WTC11 (cell line): ENCODE measurements at regions not wholly inside any gene's neighbourhood (a gene's known extent, or its start where the extent isn't known, plus 50 kb on each side); places are given as distances from the start of the nearest gene placed in this dataset.
A peak's percentile ranks its signal among the peaks of the same experiment; 100 is the strongest.

Source experiments
- ATAC-seq: fragments of 200-7000 bp; cut with Tn5 transposase; 2 replicates; pipeline ENCODE4 v1.10.0; 2021; ENCODE audit warnings: mild to moderate bottlenecking, moderate library complexity
- CTCF ChIA-PET: fragments of 300-600 bp; sonication (Branson Sonifier 250); formaldehyde crosslinking; loops from one replicate; lab custom pipeline; 2021; ENCODE audit warnings: antibody characterized with exemption; lab: Charles Lee
- POLR2A ChIA-PET: fragments of 350-600 bp; sonication (Branson Sonifier 250); formaldehyde crosslinking; loops from one replicate; lab custom pipeline; 2021; ENCODE audit warnings: antibody characterized with exemption; lab: Charles Lee
- DNase-seq: peaks from one replicate; pipeline ENCODE4 v3.0.0; 2021; ENCODE audit warnings: low spot score
- H3K27ac Mint-ChIP-seq: 2 replicates; pipeline ENCODE4 v1.8.0; 2021; ENCODE audit warnings: mixed read lengths
- H3K27me3 Mint-ChIP-seq: 2 replicates; pipeline ENCODE4 v1.8.0; 2021; ENCODE audit warnings: low read depth, mild to moderate bottlenecking, moderate library complexity, mixed read lengths
- H3K36me3 Mint-ChIP-seq: 2 replicates; pipeline ENCODE4 v1.8.0; 2021; ENCODE audit warnings: mixed read lengths
- H3K4me1 Mint-ChIP-seq: 2 replicates; pipeline ENCODE4 v1.8.0; 2022; ENCODE audit warnings: mixed read lengths
- H3K4me3 Mint-ChIP-seq: 2 replicates; pipeline ENCODE4 v1.8.0; 2021; ENCODE audit warnings: mild to moderate bottlenecking, moderate library complexity, mixed read lengths
- H3K9me3 Mint-ChIP-seq: 2 replicates; pipeline ENCODE4 v1.8.0; 2021; ENCODE audit warnings: mixed read lengths
- AR ChIP-seq: fragments of 250-450 bp; sonication (Bioruptor Pico); IDR thresholded peaks from 2 replicates; pipeline ENCODE4 v1.9.0; 2021; ENCODE audit warnings: mild to moderate bottlenecking
- EMX1 ChIP-seq: fragments of 250-450 bp; sonication (Bioruptor Pico); IDR thresholded peaks from 2 replicates; pipeline ENCODE4 v1.8.0; 2021; ENCODE audit warnings: mild to moderate bottlenecking
- ESRRA ChIP-seq: sonication (generic); formaldehyde crosslinking; IDR thresholded peaks from 2 replicates; pipeline ENCODE4 v1.8.1; 2022; ENCODE audit warnings: mild to moderate bottlenecking, missing genetic modification reagents, borderline replicate concordance
- ETV6 ChIP-seq: sonication (generic); formaldehyde crosslinking; IDR thresholded peaks from 2 replicates; pipeline ENCODE4 v1.8.1; 2022; ENCODE audit warnings: mild to moderate bottlenecking, missing genetic modification reagents
- FOXP4 ChIP-seq: sonication (generic); formaldehyde crosslinking; IDR thresholded peaks from 2 replicates; pipeline ENCODE4 v1.8.0; 2022; ENCODE audit warnings: mild to moderate bottlenecking, missing genetic modification reagents
- IRF2 ChIP-seq: sonication (generic); formaldehyde crosslinking; IDR thresholded peaks from 2 replicates; pipeline ENCODE4 v1.8.0; 2022; ENCODE audit warnings: low read depth, missing genetic modification reagents, borderline replicate concordance
- JAZF1 ChIP-seq: fragments of 250-450 bp; sonication (Bioruptor Pico); IDR thresholded peaks from 2 replicates; pipeline ENCODE4 v1.9.0; 2021; ENCODE audit warnings: moderate library complexity, mild to moderate bottlenecking, inconsistent platforms
- MLX ChIP-seq: sonication (generic); formaldehyde crosslinking; IDR thresholded peaks from 2 replicates; pipeline ENCODE4 v1.8.1; 2023; ENCODE audit warnings: mild to moderate bottlenecking, missing genetic modification reagents, moderate library complexity
- NFYB ChIP-seq: sonication (generic); formaldehyde crosslinking; conservative IDR thresholded peaks from 2 replicates; pipeline ENCODE4 v1.8.0; 2022; ENCODE audit warnings: low read depth, missing genetic modification reagents
- NR3C1 ChIP-seq: sonication (generic); formaldehyde crosslinking; conservative IDR thresholded peaks from 2 replicates; pipeline ENCODE4 v1.8.1; 2023; ENCODE audit warnings: low read depth, mild to moderate bottlenecking, missing genetic modification reagents
- PRDM15 ChIP-seq: sonication (generic); formaldehyde crosslinking; IDR thresholded peaks from 2 replicates; pipeline ENCODE4 v1.8.0; 2022; ENCODE audit warnings: missing genetic modification reagents
- PRRX2 ChIP-seq: fragments of 250-450 bp; sonication (Bioruptor Pico); IDR thresholded peaks from 2 replicates; pipeline ENCODE4 v1.8.0; 2021; ENCODE audit warnings: mild to moderate bottlenecking
- SMAD3 ChIP-seq: sonication (generic); formaldehyde crosslinking; IDR thresholded peaks from 2 replicates; pipeline ENCODE4 v1.8.0; 2022; ENCODE audit warnings: missing genetic modification reagents, mild to moderate bottlenecking, borderline replicate concordance
- SOX15 ChIP-seq: fragments of 250-450 bp; sonication (Bioruptor Pico); IDR thresholded peaks from 2 replicates; pipeline ENCODE4 v1.9.0; 2021; ENCODE audit warnings: mild to moderate bottlenecking
- TP53 ChIP-seq: sonication (generic); formaldehyde crosslinking; IDR thresholded peaks from 2 replicates; pipeline ENCODE4 v1.8.1; 2023; ENCODE audit warnings: mild to moderate bottlenecking, missing genetic modification reagents
- USF2 ChIP-seq: sonication (generic); formaldehyde crosslinking; IDR thresholded peaks from 2 replicates; pipeline ENCODE4 v1.8.1; 2023; ENCODE audit warnings: mild to moderate bottlenecking, missing genetic modification reagents, moderate library complexity
- ZNF317 ChIP-seq: sonication (generic); formaldehyde crosslinking; IDR thresholded peaks from 2 replicates; pipeline ENCODE4 v1.8.1; 2023; ENCODE audit warnings: low read depth, mild to moderate bottlenecking, moderate library complexity, missing genetic modification reagents, borderline replicate concordance

GRCh38 chr15:35298509-35298908, 213.4 kb upstream of the NANOGP8 start:
- ChIA-PET POLR2A (interaction anchor here (0.6 kb wide), 1 partner anchor 253 kb away, joined by 3 read pairs; no protein-coding TSS in a partner anchor), CTCF (interaction anchor here (1.3 kb wide), 1 partner anchor 10 kb away, joined by 4 read pairs; no protein-coding TSS in a partner anchor)
- ATAC-seq (no peak), DNase-seq (no peak)
- peaks cover 8% of the 10 kb centered on the region for H3K9me3 Mint-ChIP-seq
- H3K27ac Mint-ChIP-seq = no peak overlapping the region
- no peaks in the 10 kb centered on the region for H3K36me3 Mint-ChIP-seq
- no peaks in the 10 kb centered on the region for H3K27me3 Mint-ChIP-seq
- TF ChIP-seq NR3C1 (CRISPR knock-in tag) = no peak
- TF ChIP-seq EMX1 (CRISPR knock-in tag) = no peak
- no peak for TF ChIP-seq USF2 (CRISPR knock-in tag)
- TF ChIP-seq SOX15 (CRISPR knock-in tag) = no peak
- no peak for TF ChIP-seq NFYB (CRISPR knock-in tag)
- no peak for TF ChIP-seq ZNF317
- TF ChIP-seq JAZF1 (CRISPR knock-in tag) = no peak
- TF ChIP-seq PRRX2 = no peak
- no peak for TF ChIP-seq SMAD3
- TF ChIP-seq TP53 (CRISPR knock-in tag) = no peak
- TF ChIP-seq MLX (CRISPR knock-in tag) = no peak
- no peak for TF ChIP-seq PRDM15 (CRISPR knock-in tag)
- TF ChIP-seq FOXP4 (CRISPR knock-in tag) = no peak
- no peak for TF ChIP-seq AR
- peaks cover under 1% of the 10 kb centered on the region; the same call in 1 of the 2 replicates for H3K4me1 Mint-ChIP-seq
- H3K4me3 Mint-ChIP-seq = no peak overlapping the region

- Mint-ChIP-seq H3K4me1 (peaks cover 19% of the 10 kb centered on the region), H3K27ac (no peak overlapping the region), H3K36me3 (no peaks in the 10 kb centered on the region), H3K9me3 (peaks cover 8% of the 10 kb centered on the region), H3K27me3 (no peaks in the 10 kb centered on the region), H3K4me3 (no peak overlapping the region)
- CTCF ChIA-PET = interaction anchor here (1.1 to 1.5 kb wide), 2 partner anchors 151 kb away, joined by 4 to 7 read pairs; no protein-coding TSS in a partner anchor
- no peak for DNase-seq
- ATAC-seq = peak; percentile 73
- POLR2A ChIA-PET = no interaction called here
- TF ChIP-seq ETV6 (CRISPR knock-in tag) (no peak), PRDM15 (CRISPR knock-in tag) (no peak), PRRX2 (no peak), ESRRA (no peak), IRF2 (CRISPR knock-in tag) (no peak)
These were observed 208.4 kb upstream of the NANOGP8 start for GRCh38 chr15:35293353-35294130.
